Breast epithelium (tissue), 4 donors: ENCODE measurements at regions not wholly inside any gene's neighbourhood (a gene's known extent, or its start where the extent isn't known, plus 50 kb on each side); places are given as distances from the start of the nearest gene placed in this dataset.

Experiments used
- DNase-seq, 2 donors: peaks; one replicate each; pipeline ENCODE4 v3.0.0-alpha.2; 2019; ENCODE audit warnings: low spot score in 2 of 2
- H3K27ac ChIP-seq, 2 donors: fragments of 200-600 bp; sonication (generic) in 1 of 2; one replicate each; pipeline ENCODE4 v1.5.1; 2016 to 2019; ENCODE audit warnings: mild to moderate bottlenecking in 1 of 2
- H3K27me3 ChIP-seq, 2 donors: fragments of 200-600 bp; sonication (generic) in 1 of 2; one replicate each; pipeline versions ENCODE4 v1.5.1 to v1.6.0; 2017 to 2019; ENCODE audit warnings: control low read depth in 1 of 2, mild to moderate bottlenecking in 1 of 2
- H3K36me3 ChIP-seq: fragments of 200-600 bp; one replicate; pipeline ENCODE4 v1.5.1; 2019
- H3K4me1 ChIP-seq, 2 donors: fragments of 200-600 bp; sonication (generic); one replicate each; pipeline ENCODE4 v1.5.1; 2016 to 2019; ENCODE audit warnings: control low read depth in 1 of 2
- H3K4me3 ChIP-seq, 3 donors: fragments of 200-600 bp; sonication (generic); 1 replicate in 2 of 3; 2 replicates in 1 of 3; pipeline ENCODE4 v1.5.1; 2016 to 2019; ENCODE audit warnings: mild to moderate bottlenecking in 3 of 3, moderate library complexity in 2 of 3
- H3K9me3 ChIP-seq, 2 donors: fragments of 200-600 bp; sonication (generic) in 1 of 2; one replicate each; pipeline ENCODE4 v1.5.1; 2016 to 2019; ENCODE audit warnings: control low read depth in 1 of 2
- POLR2A ChIP-seq: fragments of 450-650 bp; IDR thresholded peaks from one replicate; pipeline ENCODE4 v1.6.1; 2016; ENCODE audit warnings: antibody characterized with exemption, mild to moderate bottlenecking, moderate library complexity
- POLR2AphosphoS5 ChIP-seq, 3 donors: sonication (generic); formaldehyde crosslinking; IDR thresholded peaks; one replicate each; pipeline ENCODE4 v1.6.1; 2017; ENCODE audit warnings: antibody characterized with exemption in 3 of 3
- intact Hi-C: fragments of 100-400 bp; cut with DNase I; formaldehyde crosslinking; loops from one replicate; pipeline ENCODE4 v1.15.1; 2023; ENCODE audit warnings: low total_unique reads
- TF ChIP-seq, protein P1 (sequence below), 3 donors: fragments of 450-650 bp; IDR thresholded peaks; one replicate each; pipeline ENCODE4 v1.5.1; 2016 to 2017; ENCODE audit warnings: antibody characterized with exemption in 3 of 3, mild to moderate bottlenecking in 3 of 3, moderate library complexity in 3 of 3

DNA sequence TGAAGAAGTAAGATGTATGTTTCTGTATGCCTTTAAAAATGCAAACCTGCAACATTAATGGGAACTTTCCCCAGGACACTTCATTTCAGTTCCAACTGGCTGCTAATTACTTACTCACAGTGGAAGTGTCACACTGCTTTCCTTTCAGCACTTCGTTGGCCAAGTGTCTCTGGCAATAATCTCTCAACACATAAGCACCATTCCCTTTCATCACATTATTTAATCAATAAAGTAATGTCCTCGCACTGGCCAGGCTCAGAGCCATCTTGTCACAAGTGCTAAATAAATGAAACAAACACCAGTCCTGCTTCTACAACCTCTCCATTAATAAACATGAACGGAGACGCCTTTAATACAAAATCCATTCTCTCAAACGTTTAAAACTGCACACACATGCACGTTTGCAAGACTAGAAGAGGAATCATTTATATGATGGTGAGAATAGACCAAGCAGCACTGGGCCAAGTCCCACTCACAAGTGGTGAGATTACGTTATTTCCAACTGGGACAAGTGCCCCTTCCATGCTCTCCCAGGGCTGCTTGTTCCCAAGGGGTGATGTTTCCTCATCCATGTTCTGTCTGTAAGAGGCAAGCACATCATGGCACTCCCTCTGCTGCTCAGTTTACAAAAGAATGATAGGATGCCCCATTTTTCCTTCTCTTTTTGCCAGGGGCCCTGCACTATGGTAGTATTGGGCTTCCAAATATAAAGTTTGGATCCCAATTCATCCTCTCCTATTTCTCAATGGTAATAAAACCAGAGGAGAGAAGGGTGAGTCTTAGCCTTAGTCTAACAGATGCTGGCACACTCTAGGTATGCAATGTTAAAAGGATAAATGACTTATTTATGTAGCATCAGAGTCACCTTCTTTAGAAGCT, 56.8 kb upstream of the ETAA1 start:
- Histone ChIP-seq H3K36me3 (no peaks in the 10 kb centered on the region), H3K27ac (no peak overlapping the region), H3K4me1 (no peaks in the 10 kb centered on the region), H3K4me3 (no peak overlapping the region), H3K9me3 (no peaks in the 10 kb centered on the region), H3K27me3 (no peaks in the 10 kb centered on the region)
- intact Hi-C loops = no loop called here
- TF ChIP-seq, protein P1, sequence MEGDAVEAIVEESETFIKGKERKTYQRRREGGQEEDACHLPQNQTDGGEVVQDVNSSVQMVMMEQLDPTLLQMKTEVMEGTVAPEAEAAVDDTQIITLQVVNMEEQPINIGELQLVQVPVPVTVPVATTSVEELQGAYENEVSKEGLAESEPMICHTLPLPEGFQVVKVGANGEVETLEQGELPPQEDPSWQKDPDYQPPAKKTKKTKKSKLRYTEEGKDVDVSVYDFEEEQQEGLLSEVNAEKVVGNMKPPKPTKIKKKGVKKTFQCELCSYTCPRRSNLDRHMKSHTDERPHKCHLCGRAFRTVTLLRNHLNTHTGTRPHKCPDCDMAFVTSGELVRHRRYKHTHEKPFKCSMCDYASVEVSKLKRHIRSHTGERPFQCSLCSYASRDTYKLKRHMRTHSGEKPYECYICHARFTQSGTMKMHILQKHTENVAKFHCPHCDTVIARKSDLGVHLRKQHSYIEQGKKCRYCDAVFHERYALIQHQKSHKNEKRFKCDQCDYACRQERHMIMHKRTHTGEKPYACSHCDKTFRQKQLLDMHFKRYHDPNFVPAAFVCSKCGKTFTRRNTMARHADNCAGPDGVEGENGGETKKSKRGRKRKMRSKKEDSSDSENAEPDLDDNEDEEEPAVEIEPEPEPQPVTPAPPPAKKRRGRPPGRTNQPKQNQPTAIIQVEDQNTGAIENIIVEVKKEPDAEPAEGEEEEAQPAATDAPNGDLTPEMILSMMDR (IDR thresholded peaks at IDR 0.05) = no peak
- TF ChIP-seq POLR2A = no peak
- no peak for TF ChIP-seq POLR2AphosphoS5 (IDR thresholded peaks at IDR 0.05)
- no peak for DNase-seq

DNA sequence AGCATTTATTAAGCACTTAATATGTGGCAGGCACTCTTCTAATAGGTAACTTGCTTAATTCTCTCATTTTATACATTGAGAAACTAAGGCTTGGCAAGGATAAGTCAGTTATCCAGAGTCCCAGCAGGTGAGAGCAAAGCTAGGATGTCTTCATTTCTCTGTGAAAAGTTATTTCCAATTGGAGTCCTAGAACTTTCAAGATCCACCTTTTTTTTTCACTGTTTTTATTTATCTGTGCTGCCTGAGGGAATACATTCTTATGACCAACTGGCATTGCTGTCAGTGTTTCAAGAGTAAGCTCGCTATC, 56.2 kb upstream of the ETAA1 start:
- no peaks in the 10 kb centered on the region for H3K4me1 ChIP-seq
- DNase-seq = no peak
- intact Hi-C loops = no loop called here
- TF ChIP-seq, protein P1 (IDR thresholded peaks at IDR 0.05) = no peak
- TF ChIP-seq POLR2A (no peak), POLR2AphosphoS5 (IDR thresholded peaks at IDR 0.05) (no peak)
- no peaks in the 10 kb centered on the region for H3K27me3 ChIP-seq
- no peaks in the 10 kb centered on the region for H3K36me3 ChIP-seq
- no peak overlapping the region for H3K4me3 ChIP-seq
- H3K9me3 ChIP-seq = no peaks in the 10 kb centered on the region
- H3K27ac ChIP-seq = no peak overlapping the region

DNA sequence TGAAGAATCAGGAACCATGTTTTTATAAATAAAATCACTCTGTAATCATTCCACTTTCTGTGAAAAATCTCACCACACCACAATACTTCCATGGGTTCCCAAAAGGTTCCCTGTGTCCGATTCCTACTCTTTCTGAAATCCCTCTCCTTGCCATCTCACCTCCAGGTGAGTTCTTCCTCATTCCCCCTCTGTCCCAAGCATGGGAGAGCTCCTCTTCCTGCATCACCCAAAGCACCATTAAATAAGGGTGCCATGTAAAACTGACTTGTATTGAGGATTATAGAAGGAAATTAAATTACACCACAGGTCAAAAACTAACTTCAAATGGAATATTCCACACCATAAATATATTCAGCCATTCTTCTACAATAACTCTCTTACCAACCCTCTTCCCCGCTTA, 55.8 kb upstream of the ETAA1 start:
- TF ChIP-seq, protein P1 (IDR thresholded peaks at IDR 0.05) = no peak
- TF ChIP-seq POLR2A (no peak), POLR2AphosphoS5 (IDR thresholded peaks at IDR 0.05) (no peak)
- no peaks in the 10 kb centered on the region for H3K27me3 ChIP-seq
- H3K36me3 ChIP-seq = no peaks in the 10 kb centered on the region
- H3K9me3 ChIP-seq = no peaks in the 10 kb centered on the region
- H3K4me1 ChIP-seq = no peaks in the 10 kb centered on the region
- intact Hi-C loops = no loop called here
- DNase-seq = no peak
- H3K4me3 ChIP-seq = no peak overlapping the region
- no peak overlapping the region for H3K27ac ChIP-seq

DNA sequence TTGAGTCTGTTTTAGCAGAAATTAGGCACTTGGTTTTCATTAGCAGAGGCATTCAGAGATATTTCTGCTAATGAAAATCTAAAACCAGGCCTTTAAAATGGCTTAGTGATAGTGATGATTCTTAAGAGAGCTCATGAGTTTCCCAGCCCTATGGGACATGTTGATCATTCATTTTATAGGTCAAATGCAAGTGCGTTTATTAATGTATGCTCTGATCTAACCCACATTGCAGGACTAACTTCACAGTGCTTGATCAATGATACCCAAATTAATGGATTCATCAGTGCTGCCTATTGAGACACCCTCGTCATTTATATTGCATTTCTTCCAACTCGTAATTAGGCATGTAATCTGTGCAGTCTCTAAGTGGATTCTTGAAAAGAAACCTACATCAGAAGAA, 54.7 kb upstream of the ETAA1 start:
- Histone ChIP-seq H3K27ac (no peak overlapping the region), H3K4me3 (no peak overlapping the region), H3K4me1 (no peaks in the 10 kb centered on the region), H3K36me3 (no peaks in the 10 kb centered on the region), H3K27me3 (no peaks in the 10 kb centered on the region), H3K9me3 (no peaks in the 10 kb centered on the region)
- DNase-seq = no peak
- no peak for TF ChIP-seq POLR2AphosphoS5 (IDR thresholded peaks at IDR 0.05)
- TF ChIP-seq POLR2A = no peak
- TF ChIP-seq, protein P1 (IDR thresholded peaks at IDR 0.05) = no peak
- intact Hi-C loops = no loop called here

DNA sequence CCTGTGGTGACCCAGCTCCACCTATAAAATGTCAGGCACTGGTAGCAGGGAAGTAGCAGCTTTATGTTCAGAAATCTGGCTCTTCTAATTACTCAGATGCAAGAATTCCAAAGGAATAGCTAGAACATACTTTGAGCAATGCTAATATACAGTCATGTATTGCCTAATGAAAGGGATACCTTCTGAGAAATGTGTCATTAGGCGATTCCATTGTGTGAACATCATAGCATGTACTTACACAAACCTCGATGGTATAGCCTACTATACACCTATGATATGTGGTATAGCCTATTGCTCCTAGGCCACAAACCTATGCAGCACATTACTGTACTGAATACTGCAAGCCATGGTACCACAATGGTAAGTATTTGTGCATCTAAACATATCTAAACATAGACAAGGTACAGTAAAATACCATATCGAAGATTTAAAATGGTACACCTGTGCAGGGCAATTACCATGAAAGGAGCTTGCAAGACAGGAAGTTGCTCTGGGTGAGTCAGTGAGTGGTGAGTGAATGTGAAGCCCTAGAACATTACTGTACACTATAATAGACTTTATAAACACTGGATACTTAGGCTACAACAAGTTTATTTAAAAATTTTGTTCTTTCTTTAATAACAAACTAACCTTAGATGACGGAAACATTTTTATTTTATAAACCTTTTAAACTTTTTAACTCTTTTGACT, 50.3 kb upstream of the ETAA1 start:
- no peaks in the 10 kb centered on the region for H3K9me3 ChIP-seq
- TF ChIP-seq POLR2AphosphoS5 (IDR thresholded peaks at IDR 0.05) = no peak
- TF ChIP-seq, protein P1 (IDR thresholded peaks at IDR 0.05) = no peak
- TF ChIP-seq POLR2A = no peak
- intact Hi-C loops = loop anchor here (5.0 kb wide), 1 partner anchor 640 kb away; no protein-coding TSS in a partner anchor
- H3K27ac ChIP-seq = no peak overlapping the region
- DNase-seq = no peak
- H3K4me3 ChIP-seq = no peak overlapping the region
- no peaks in the 10 kb centered on the region for H3K4me1 ChIP-seq
- H3K27me3 ChIP-seq = no peaks in the 10 kb centered on the region
- H3K36me3 ChIP-seq = no peaks in the 10 kb centered on the region
